Endothelial cell of umbilical vein (primary cell): ENCODE measurements at regions not wholly inside any gene's neighbourhood (a gene's known extent, or its start where the extent isn't known, plus 50 kb on each side); places are given as distances from the start of the nearest gene placed in this dataset.

Source experiments
- BruUV-seq: library from RNA; stranded (reverse); fragments of 400-500 nt; replicated peaks from 2 replicates; lab custom pipeline; 2021; lab: Mats Ljungman, UMichigan
- CTCF ChIA-PET: fragments of 300-600, 350-600 bp; sonication (Branson Sonifier 250); formaldehyde crosslinking; loops from one replicate; lab custom pipeline; 2021; ENCODE audit warnings: antibody characterized with exemption, inconsistent platforms; lab: Charles Lee
- POLR2A ChIA-PET: fragments of 300-600, 350-600 bp; sonication (Branson Sonifier 250); formaldehyde crosslinking; loops from one replicate; lab custom pipeline; 2021; ENCODE audit warnings: antibody characterized with exemption, inconsistent platforms; lab: Charles Lee
- DNase-seq: peaks from one replicate; pipeline ENCODE4 v3.0.0-alpha.2; 2011; ENCODE audit warnings: low read depth, low spot score
- FAIRE-seq: peaks from 2 replicates; lab custom pipeline; 2011; peaks lifted over from hg19 to GRCh38; lab: Jason Lieb, UNC
- H2AFZ ChIP-seq: 2 replicates; pipeline ENCODE4 v1.6.0; 2012; ENCODE audit warnings: low read depth, low read length, control low read depth, inconsistent platforms
- H3K27ac ChIP-seq: 2 replicates; pipeline ENCODE4 v1.5.1; 2011; ENCODE audit warnings: low read depth, mild to moderate bottlenecking, control low read depth, low read length, moderate library complexity; ENCODE audit not compliant: insufficient read depth
- H3K27me3 ChIP-seq, 2 experiments: 2 replicates each; pipeline versions ENCODE4 v1.6.0 to v1.6.1; 2011; ENCODE audit warnings: low read length in 2 of 2, mixed read lengths in 1 of 2; ENCODE audit not compliant: control insufficient read depth in 2 of 2, insufficient read depth in 2 of 2
- H3K36me3 ChIP-seq, 2 experiments: 2 replicates in 1 of 2; 3 replicates in 1 of 2; pipeline ENCODE4 v1.5.1; 2011; ENCODE audit warnings: low read length in 2 of 2, mild to moderate bottlenecking in 1 of 2, moderate library complexity in 1 of 2; ENCODE audit not compliant: control insufficient read depth in 2 of 2, insufficient read depth in 2 of 2; ENCODE audit errors: extremely low read depth in 1 of 2
- H3K4me1 ChIP-seq: 3 replicates; pipeline ENCODE4 v1.5.1; 2011; ENCODE audit warnings: mild to moderate bottlenecking, low read length; ENCODE audit not compliant: control insufficient read depth, insufficient read depth; ENCODE audit errors: extremely low read depth
- H3K4me2 ChIP-seq: 2 replicates; pipeline ENCODE4 v1.6.1; 2011; ENCODE audit warnings: low read length, control low read depth, mixed read lengths; ENCODE audit not compliant: insufficient read depth
- H3K4me3 ChIP-seq, 3 experiments: fragments of 200-600 bp in 1 of 3; sonication (generic), shearing (Covaris generic) in 1 of 3; replicated peaks in 1 of 3; 2 replicates each; pipeline ENCODE4 v1.5.1; 2011 to 2016; ENCODE audit warnings: control low read depth in 3 of 3, low read length in 3 of 3, mild to moderate bottlenecking in 2 of 3, inconsistent platforms in 1 of 3, low read depth in 1 of 3, moderate library complexity in 1 of 3; ENCODE audit not compliant: insufficient read depth in 1 of 3
- H3K79me2 ChIP-seq: 2 replicates; pipeline ENCODE4 v1.6.0; 2012; ENCODE audit warnings: low read length, inconsistent platforms; ENCODE audit not compliant: control insufficient read depth, insufficient read depth
- H3K9ac ChIP-seq: replicated peaks from 2 replicates; pipeline ENCODE3; 2011; ENCODE audit warnings: low read length, control low read depth; ENCODE audit not compliant: insufficient read depth; ENCODE audit errors: extremely low read depth
- H3K9me1 ChIP-seq: replicated peaks from 3 replicates; pipeline ENCODE4 v1.6.0; 2011; ENCODE audit warnings: mild to moderate bottlenecking, low read length; ENCODE audit not compliant: control insufficient read depth, insufficient read depth; ENCODE audit errors: extremely low read depth
- H3K9me3 ChIP-seq: replicated peaks from 2 replicates; pipeline ENCODE4 v1.5.1; 2012; ENCODE audit warnings: low read length, inconsistent platforms; ENCODE audit not compliant: control insufficient read depth, insufficient read depth
- H4K20me1 ChIP-seq: replicated peaks from 2 replicates; pipeline ENCODE3; 2011; ENCODE audit warnings: mild to moderate bottlenecking, low read length; ENCODE audit not compliant: control insufficient read depth, insufficient read depth; ENCODE audit errors: extremely low read depth
- CTCF ChIP-seq, 2 donors: IDR thresholded peaks; 1 replicate in 1 of 2; 2 replicates in 1 of 2; pipeline ENCODE4 v1.5.1; 2011; ENCODE audit warnings: low read length in 2 of 2, mild to moderate bottlenecking in 2 of 2, moderate library complexity in 2 of 2, control low read depth in 1 of 2, inconsistent platforms in 1 of 2, low read depth in 1 of 2; ENCODE audit not compliant: insufficient read depth in 1 of 2; ENCODE audit errors: extremely low read depth in 1 of 2
- EZH2 ChIP-seq: IDR thresholded peaks from 2 replicates; pipeline ENCODE4 v1.6.1; 2012; ENCODE audit warnings: borderline replicate concordance, low read depth, mild to moderate bottlenecking, moderate library complexity, low read length, inconsistent platforms; ENCODE audit not compliant: severe bottlenecking
- FOS ChIP-seq: IDR thresholded peaks from 2 replicates; pipeline ENCODE4 v1.6.1; 2011; ENCODE audit warnings: mild to moderate bottlenecking, low read length, moderate library complexity, borderline replicate concordance; ENCODE audit not compliant: insufficient read depth
- GATA2 ChIP-seq: IDR thresholded peaks from 2 replicates; pipeline ENCODE4 v1.7.0; 2011; ENCODE audit warnings: low read depth, mild to moderate bottlenecking, moderate library complexity, mixed read lengths, low read length; ENCODE audit not compliant: insufficient read length, insufficient read depth
- JUN ChIP-seq: IDR thresholded peaks from 2 replicates; pipeline ENCODE4 v1.6.1; 2011; ENCODE audit warnings: borderline replicate concordance, low read depth; ENCODE audit not compliant: insufficient read length, insufficient read depth
- MYC ChIP-seq: IDR thresholded peaks from one replicate; pipeline ENCODE4 v1.6.1; 2011; ENCODE audit warnings: mild to moderate bottlenecking, low read depth, low read length
- POLR2A ChIP-seq: IDR thresholded peaks from 2 replicates; pipeline ENCODE4 v1.6.1; 2012; ENCODE audit warnings: low read depth, mild to moderate bottlenecking, control low read depth, low read length
- POLR2AphosphoS5 ChIP-seq: IDR thresholded peaks from 2 replicates; pipeline ENCODE4 v1.6.1; 2012; ENCODE audit warnings: low read depth, mild to moderate bottlenecking, control low read depth, low read length, moderate library complexity; ENCODE audit not compliant: insufficient read depth
- dilution Hi-C: fragments of 300-500 bp; cut with MboI; formaldehyde crosslinking; loops from one replicate; pipeline ENCODE4 v1.15.0; 2019; ENCODE audit warnings: low sequenced_read_pairs; ENCODE audit not compliant: extremely low pct_ligation_motif_present
- intact Hi-C: fragments of 100-400 bp; cut with micrococcal nuclease; formaldehyde crosslinking; loops from one replicate; pipeline ENCODE4 v1.10.0; 2022
- TF ChIP-seq, protein P1 (sequence below): IDR thresholded peaks from 2 replicates; pipeline ENCODE4 v1.6.1; 2011; ENCODE audit not compliant: insufficient read depth, insufficient read length

DNA sequence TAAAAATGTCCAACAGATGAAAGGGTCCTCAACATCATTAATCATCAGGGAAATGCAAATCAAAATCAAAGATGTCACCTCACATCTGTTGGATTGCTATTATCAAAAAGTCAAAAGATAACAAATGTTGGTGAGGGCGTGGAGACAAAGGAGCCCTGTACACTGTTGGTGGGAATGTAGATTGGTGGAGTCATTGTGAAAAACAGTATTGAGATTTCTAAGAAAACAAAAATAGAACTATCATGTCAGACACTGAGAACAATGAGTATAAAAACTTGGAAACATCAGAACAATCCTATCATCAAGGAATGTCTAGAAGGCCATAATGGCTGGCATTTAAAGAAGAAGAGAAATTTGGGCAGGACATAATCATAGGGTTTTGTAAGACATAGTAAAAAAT lies 209.2 kb upstream of the PTGFR start:
- CTCF ChIA-PET = no interaction called here
- no peaks in the 10 kb centered on the region for H3K9me1 ChIP-seq
- dilution Hi-C loops (no loop called here), intact Hi-C loops (no loop called here)
- H3K9me3 ChIP-seq = no peaks in the 10 kb centered on the region
- DNase-seq = no peak
- H2AFZ ChIP-seq = no peak overlapping the region
- TF ChIP-seq JUN = no peak
- no peak for TF ChIP-seq POLR2A
- TF ChIP-seq POLR2AphosphoS5 = no peak
- TF ChIP-seq, protein P1, sequence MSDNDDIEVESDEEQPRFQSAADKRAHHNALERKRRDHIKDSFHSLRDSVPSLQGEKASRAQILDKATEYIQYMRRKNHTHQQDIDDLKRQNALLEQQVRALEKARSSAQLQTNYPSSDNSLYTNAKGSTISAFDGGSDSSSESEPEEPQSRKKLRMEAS = no peak
- no peak for TF ChIP-seq FOS
- TF ChIP-seq GATA2 = no peak
- no peak for TF ChIP-seq MYC
- TF ChIP-seq EZH2 = no peak
- no peak for TF ChIP-seq CTCF (IDR thresholded peaks at IDR 0.05; ENCODE audit: extremely low read depth in 1 of 2, insufficient read depth in 1 of 2, low read depth in 1 of 2, low read length in 2 of 2)
- H3K36me3 ChIP-seq = no peaks in the 10 kb centered on the region
- no peak for FAIRE-seq
- POLR2A ChIA-PET = no interaction called here
- no peaks in the 10 kb centered on the region for H4K20me1 ChIP-seq
- H3K4me3 ChIP-seq = no peak overlapping the region
- no TSS peak for BruUV-seq
- H3K9ac ChIP-seq = no peak overlapping the region
- no peak overlapping the region for H3K27ac ChIP-seq
- H3K79me2 ChIP-seq = no peaks in the 10 kb centered on the region
- peaks cover 5% of the 10 kb centered on the region for H3K4me1 ChIP-seq
- H3K4me2 ChIP-seq = no peak overlapping the region
- peaks cover 2% of the 10 kb centered on the region in 2 experiments for H3K27me3 ChIP-seq
